Muscle of back (tissue), 3 donors: ENCODE measurements at regions not wholly inside any gene's neighbourhood (a gene's known extent, or its start where the extent isn't known, plus 50 kb on each side); places are given as distances from the start of the nearest gene placed in this dataset.

Experiments
- DNase-seq, 3 donors: peaks; one replicate each; pipeline versions ENCODE4 v3.0.0 to v3.0.0-alpha.2; 2013

GRCh38 chr14:97264516-97265230 is 467.5 kb downstream of the VRK1 start:
- no peak for DNase-seq

GRCh38 chr14:97266653-97267052 is 469.5 kb downstream of the VRK1 start:
- peak in 1 of 3 donors; percentile 43 for DNase-seq

GRCh38 chr14:97267509-97267908 is 470.3 kb downstream of the VRK1 start:
- DNase-seq: peak in 1 of 3 donors; percentile 9

DNA sequence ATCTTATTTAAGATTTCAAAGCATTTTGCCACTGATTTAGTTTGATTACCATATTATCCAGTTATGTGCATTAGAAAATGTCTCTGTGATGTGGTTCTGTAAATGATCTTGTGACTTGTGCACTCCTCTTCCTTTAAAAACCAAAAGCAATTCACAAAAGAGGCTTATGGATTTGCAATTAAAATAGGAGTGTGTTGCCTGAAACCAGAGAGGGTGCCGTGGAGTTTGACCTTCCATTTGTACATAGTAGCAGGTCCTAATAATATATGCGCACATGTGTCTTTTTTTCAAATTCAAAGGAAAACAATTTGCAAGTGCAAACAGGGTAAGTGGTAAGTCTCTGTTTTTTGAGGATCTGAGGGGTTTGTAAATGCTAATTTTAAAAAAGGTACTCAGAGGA is 470.9 kb downstream of the VRK1 start:
- DNase-seq: no peak

GRCh38 chr14:97270308-97270707 is 473.1 kb downstream of the VRK1 start:
- no peak for DNase-seq

GRCh38 chr14:97271451-97271960 is 474.3 kb downstream of the VRK1 start:
- no peak for DNase-seq

- DNase-seq: no peak
These were observed 476.4 kb downstream of the VRK1 start for GRCh38 chr14:97273540-97273939.

- DNase-seq: no peak
These were observed 477.4 kb downstream of the VRK1 start for GRCh38 chr14:97274626-97275025.

- DNase-seq: no peak
These were observed 478.1 kb downstream of the VRK1 start for GRCh38 chr14:97275276-97275675.

DNA sequence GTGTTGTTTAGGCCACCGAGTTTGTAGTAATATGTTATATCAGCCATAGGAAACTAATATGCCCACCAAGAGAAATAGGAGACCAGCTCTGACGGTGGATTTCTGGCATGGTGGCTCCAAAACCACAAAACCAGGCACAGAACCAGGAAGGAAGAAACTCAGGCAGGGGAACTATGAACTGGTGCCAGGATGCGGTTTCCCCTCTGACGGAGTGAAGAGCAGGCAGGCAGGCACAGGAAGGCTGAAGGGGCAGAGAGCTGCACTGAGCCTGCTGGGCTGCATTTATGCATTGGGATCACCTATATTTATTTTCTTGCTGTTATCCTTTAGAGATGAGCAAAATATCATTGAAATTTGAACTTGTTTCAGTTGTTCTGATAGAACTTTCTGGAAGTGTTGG is 479.4 kb downstream of the VRK1 start:
- no peak for DNase-seq

- DNase-seq: no peak
These were observed 480.5 kb downstream of the VRK1 start for GRCh38 chr14:97277711-97278110.

- DNase-seq: no peak
These were observed 483.3 kb downstream of the VRK1 start for GRCh38 chr14:97280526-97280925.

GRCh38 chr14:97281741-97282140 is 484.6 kb downstream of the VRK1 start:
- no peak for DNase-seq

DNA sequence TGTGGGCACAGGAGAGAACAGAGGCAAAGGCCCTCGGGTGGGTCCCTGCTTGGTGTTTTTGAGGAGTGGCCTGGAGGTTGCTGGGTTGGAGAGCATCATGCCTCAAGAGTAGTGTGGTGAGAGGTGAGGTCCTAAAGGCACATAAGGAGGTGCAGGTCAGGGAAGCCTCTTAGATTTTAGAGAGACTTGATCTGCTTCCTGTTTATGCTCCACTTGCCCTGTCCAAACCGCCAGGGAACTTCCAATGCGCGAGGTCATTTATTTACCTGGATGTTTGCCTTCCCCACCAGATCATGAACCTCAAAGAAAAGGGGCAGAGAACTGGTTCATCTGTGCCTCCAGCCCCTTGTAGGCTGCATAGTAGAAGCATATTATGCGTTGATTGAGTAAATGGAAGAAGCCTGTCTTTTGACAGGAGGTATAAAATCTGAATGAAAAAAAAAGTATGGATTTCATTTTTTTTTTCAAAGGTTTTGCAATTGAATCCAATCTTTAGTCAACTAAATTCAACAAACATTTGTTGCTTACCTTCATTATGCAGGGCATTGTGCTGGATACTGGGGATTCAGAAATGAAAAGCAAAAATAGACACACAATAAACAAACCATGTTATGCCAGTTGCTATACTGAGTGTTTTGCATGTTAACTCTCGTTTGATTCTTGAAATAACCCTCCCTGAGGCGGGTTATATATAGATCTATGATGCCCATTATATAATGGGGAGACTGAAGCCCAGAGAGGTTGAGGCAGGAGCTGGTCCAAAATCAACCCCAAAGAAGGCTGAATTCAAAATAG is 485.2 kb downstream of the VRK1 start:
- no peak for DNase-seq

DNA sequence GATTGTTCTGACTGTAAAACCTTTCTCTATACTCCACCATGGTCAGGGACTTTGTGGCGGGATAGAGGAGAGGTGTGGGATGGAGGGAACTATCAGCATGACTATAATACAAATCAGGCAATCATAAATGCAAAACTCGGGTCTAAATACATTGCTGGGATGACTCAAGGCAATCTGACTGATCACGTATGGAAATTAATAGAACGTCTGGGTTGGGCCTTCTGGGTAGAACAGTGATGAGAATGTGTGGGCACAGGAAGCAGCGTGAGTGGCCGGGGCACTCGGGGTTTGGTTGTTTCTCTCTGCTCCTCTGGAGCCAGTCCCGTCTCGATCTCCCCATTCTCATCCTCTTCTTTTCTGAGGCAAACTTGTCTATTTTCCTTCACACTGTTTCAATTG is 485.8 kb downstream of the VRK1 start:
- DNase-seq: no peak

- DNase-seq: no peak
These were observed 486.2 kb downstream of the VRK1 start for GRCh38 chr14:97283426-97283825.

DNA sequence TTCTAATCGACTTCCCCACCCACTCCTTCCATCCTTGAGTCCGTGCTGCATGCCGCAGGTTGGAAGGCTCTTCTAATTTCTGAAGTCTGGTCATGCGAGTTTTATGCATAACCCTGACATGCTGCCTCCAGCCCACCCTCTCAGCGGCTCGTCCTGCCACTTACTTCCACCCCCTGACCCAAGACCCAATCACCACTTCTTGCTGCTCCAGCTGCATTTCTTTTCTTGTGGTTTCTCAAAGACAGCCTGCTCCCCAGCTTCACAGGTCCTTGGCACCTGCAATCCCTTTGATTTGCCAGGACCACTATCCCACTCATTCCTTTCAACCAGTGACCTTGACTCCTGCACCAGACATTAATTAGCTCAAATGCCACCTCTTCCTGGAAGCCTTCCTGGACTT is 486.7 kb downstream of the VRK1 start:
- no peak for DNase-seq

GRCh38 chr14:97287956-97288355 is 490.8 kb downstream of the VRK1 start:
- no peak for DNase-seq

GRCh38 chr14:97290065-97290464 is 492.9 kb downstream of the VRK1 start:
- no peak for DNase-seq

DNA sequence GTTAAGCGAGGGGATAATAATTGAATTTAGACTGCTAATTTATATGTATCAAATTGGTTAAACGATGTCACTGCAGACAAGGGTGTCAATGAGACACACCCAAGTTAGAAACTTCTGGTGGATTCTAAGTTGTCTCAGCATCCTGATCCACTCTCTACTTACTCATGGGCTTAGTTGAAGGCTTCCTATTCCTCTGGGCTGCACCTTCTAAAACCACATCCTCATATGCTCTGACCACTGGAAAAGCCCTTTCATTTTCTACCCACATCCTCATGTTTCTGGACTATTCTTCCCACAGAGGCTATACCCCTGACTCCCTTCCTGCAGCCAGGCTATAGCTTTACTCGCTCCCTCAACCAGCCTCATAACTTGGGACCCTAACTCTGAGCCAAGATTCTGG is 493.8 kb downstream of the VRK1 start:
- no peak for DNase-seq

GRCh38 chr14:97293659-97294058 is 496.5 kb downstream of the VRK1 start:
- no peak for DNase-seq

- no peak for DNase-seq
These were observed 498.0 kb downstream of the VRK1 start for GRCh38 chr14:97295108-97295710.

DNA sequence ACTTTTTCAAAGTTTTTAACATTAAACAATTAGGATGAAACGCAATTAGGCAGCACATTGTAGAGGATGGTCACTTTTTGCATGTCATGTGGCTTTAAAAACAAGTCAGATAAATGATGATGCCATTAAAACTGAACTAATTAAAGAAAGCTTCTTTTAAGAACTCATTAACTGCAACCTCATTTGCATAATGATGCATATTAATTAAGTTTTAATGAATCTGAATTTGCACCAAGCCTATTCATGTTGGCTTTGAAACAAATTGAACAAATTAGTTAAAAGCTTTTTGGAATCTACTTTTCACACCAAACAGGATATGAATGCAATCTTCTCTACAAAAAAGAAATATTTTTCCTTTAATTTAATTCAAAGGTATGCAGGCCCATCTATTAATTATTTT is 499.0 kb downstream of the VRK1 start:
- no peak for DNase-seq
